SK-N-SH (cell line): ENCODE measurements at regions not wholly inside any gene's neighbourhood (a gene's known extent, or its start where the extent isn't known, plus 50 kb on each side); places are given as distances from the start of the nearest gene placed in this dataset.

Experiments
- CTCF ChIA-PET: fragments of 300-600, 350-600 bp; formaldehyde crosslinking; extraction: SDS; loops from one replicate; lab custom pipeline; 2021; lab: Yijun Ruan, JAX
- POLR2A ChIA-PET: fragments of 350-600 bp; sonication (Branson Sonifier 250); formaldehyde crosslinking; extraction: SDS; loops from one replicate; lab custom pipeline; 2020; ENCODE audit warnings: antibody characterized with exemption, inconsistent platforms; lab: Yijun Ruan, JAX
- DNase-seq: peaks from one replicate; pipeline ENCODE4 v3.0.0; 2012
- H2AFZ ChIP-seq: fragments of 200-600 bp; sonication (generic); 2 replicates; pipeline ENCODE4 v1.8.1; 2016; ENCODE audit warnings: antibody characterized with exemption, mild to moderate bottlenecking, low read depth
- H3F3A ChIP-seq: fragments of 200-600 bp; sonication (generic); replicated peaks from 2 replicates; pipeline ENCODE3; 2016; ENCODE audit warnings: antibody characterized with exemption, mild to moderate bottlenecking; ENCODE audit not compliant: insufficient read depth
- H3K27ac ChIP-seq, 2 experiments: fragments of 200-500 bp in 1 of 2; fragments of 200-600 bp in 1 of 2; sonication (Bioruptor generic) in 1 of 2; sonication (generic), shearing (Covaris generic) in 1 of 2; 2 replicates each; pipeline versions ENCODE4 v1.5.1 to v1.6.1; 2014 to 2016; ENCODE audit warnings: low read depth in 2 of 2, inconsistent platforms in 1 of 2, low read length in 1 of 2, mild to moderate bottlenecking in 1 of 2, mixed read lengths in 1 of 2
- H3K27me3 ChIP-seq: fragments of 200-600 bp; sonication (generic), shearing (Covaris generic); 2 replicates; pipeline ENCODE4 v1.6.1; 2016; ENCODE audit warnings: mixed run types; ENCODE audit not compliant: insufficient read depth
- H3K36me3 ChIP-seq, 2 experiments: fragments of 200-500 bp in 1 of 2; fragments of 200-600 bp in 1 of 2; sonication (Bioruptor generic) in 1 of 2; sonication (generic) in 1 of 2; replicated peaks in 1 of 2; 2 replicates each; pipeline versions ENCODE3 to v1.5.1; 2014 to 2016; ENCODE audit warnings: low read length in 1 of 2, mild to moderate bottlenecking in 1 of 2; ENCODE audit not compliant: insufficient read depth in 2 of 2, control insufficient read depth in 1 of 2
- H3K4me1 ChIP-seq, 2 experiments: fragments of 200-500 bp in 1 of 2; fragments of 200-600 bp in 1 of 2; sonication (Bioruptor generic) in 1 of 2; sonication (generic), shearing (Covaris generic) in 1 of 2; 2 replicates each; pipeline versions ENCODE4 v1.5.1 to v1.6.1; 2014 to 2016; ENCODE audit warnings: low read depth in 1 of 2, low read length in 1 of 2, mixed run types in 1 of 2; ENCODE audit not compliant: insufficient read depth in 2 of 2, control insufficient read depth in 1 of 2
- H3K4me2 ChIP-seq: fragments of 200-600 bp; sonication (generic), shearing (Covaris generic); 2 replicates; pipeline ENCODE4 v1.6.1; 2017; ENCODE audit warnings: mixed run types
- H3K4me3 ChIP-seq, 2 experiments: fragments of 200-500 bp in 1 of 2; fragments of 200-600 bp in 1 of 2; sonication (Bioruptor generic) in 1 of 2; sonication (generic), shearing (Covaris generic) in 1 of 2; 2 replicates each; pipeline versions ENCODE4 v1.5.1 to v1.8.1; 2014 to 2016; ENCODE audit warnings: low read depth in 2 of 2, inconsistent platforms in 1 of 2, low read length in 1 of 2, mild to moderate bottlenecking in 1 of 2, mixed read lengths in 1 of 2, moderate library complexity in 1 of 2
- H3K79me2 ChIP-seq: fragments of 200-600 bp; sonication (generic); 2 replicates; pipeline ENCODE4 v1.8.1; 2017; ENCODE audit warnings: mild to moderate bottlenecking; ENCODE audit not compliant: insufficient read depth
- H3K9ac ChIP-seq: fragments of 200-600 bp; sonication (generic); 2 replicates; pipeline ENCODE4 v1.6.1; 2017; ENCODE audit warnings: mixed run types
- H3K9me2 ChIP-seq: fragments of 200-600 bp; sonication (generic); 2 replicates; pipeline ENCODE4 v1.6.1; 2017; ENCODE audit warnings: mixed run types
- H3K9me3 ChIP-seq: fragments of 200-600 bp; sonication (generic); 2 replicates; pipeline ENCODE4 v1.6.1; 2017; ENCODE audit warnings: mixed run types, mild to moderate bottlenecking, moderate library complexity
- H4K20me1 ChIP-seq: fragments of 200-600 bp; sonication (generic); 2 replicates; pipeline ENCODE4 v1.6.1; 2017; ENCODE audit warnings: mild to moderate bottlenecking, mixed run types; ENCODE audit not compliant: insufficient read depth
- CTCF ChIP-seq: fragments of 200-600 bp; sonication (generic); IDR thresholded peaks from 2 replicates; pipeline ENCODE4 v1.6.1; 2017; ENCODE audit warnings: antibody characterized with exemption, mild to moderate bottlenecking, moderate library complexity
- GABPA ChIP-seq: IDR thresholded peaks from 2 replicates; pipeline ENCODE4 v1.4.0; 2012; ENCODE audit warnings: low read depth, mild to moderate bottlenecking
- JUND ChIP-seq: IDR thresholded peaks from 2 replicates; pipeline ENCODE4 v1.4.0; 2012
- MXI1 ChIP-seq: IDR thresholded peaks from 2 replicates; pipeline ENCODE4 v1.6.1; 2012; ENCODE audit warnings: mild to moderate bottlenecking, low read depth, low read length, improper control_type of control experiment
- POLR2AphosphoS5 ChIP-seq: IDR thresholded peaks from 2 replicates; pipeline ENCODE4 v1.6.1; 2012; ENCODE audit warnings: low read depth, low read length
- RCOR1 ChIP-seq: fragments of 150-350 bp; IDR thresholded peaks from 2 replicates; pipeline ENCODE4 v1.6.1; 2017; ENCODE audit warnings: antibody characterized with exemption, low read length
- SMC3 ChIP-seq: IDR thresholded peaks from 2 replicates; pipeline ENCODE4 v1.6.1; 2012; ENCODE audit warnings: low read depth, low read length, improper control_type of control experiment
- TCF12 ChIP-seq: IDR thresholded peaks from 2 replicates; pipeline ENCODE4 v1.4.0; 2012
- WGBS: methylation state at CpG from one replicate; pipeline ENCODE4 v1.1.6; 2017; ENCODE audit warnings: low lambda C conversion rate; 5-methylcytosine and 5-hydroxymethylcytosine counted together

- no peaks in the 10 kb centered on the region for H3K9me3 ChIP-seq
- TF ChIP-seq MXI1 (no peak), RCOR1 (no peak)
- TF ChIP-seq, all 33 proteins: peak for 0
- H3K4me2 ChIP-seq, result no peak overlapping the region
- H3K4me1 ChIP-seq, result no peaks in the 10 kb centered on the region
- H3K27ac ChIP-seq, result no peak overlapping the region
- WGBS, result no CpG with 5 or more reads among the region's 4 CpGs
- no peaks in the 10 kb centered on the region for H3F3A ChIP-seq
- no peaks in the 10 kb centered on the region for H3K9me2 ChIP-seq
- no peaks in the 10 kb centered on the region for H4K20me1 ChIP-seq
- no peaks in the 10 kb centered on the region for H3K27me3 ChIP-seq
- POLR2A ChIA-PET, result no interaction called here
- no peak overlapping the region for H3K9ac ChIP-seq
- no peak for DNase-seq
- H3K4me3 ChIP-seq, result no peak overlapping the region
- no peak overlapping the region for H2AFZ ChIP-seq
- H3K36me3 ChIP-seq, result no peaks in the 10 kb centered on the region
- CTCF ChIA-PET, result no interaction called here
- no peaks in the 10 kb centered on the region for H3K79me2 ChIP-seq
Observed at GRCh38 chr10:37712489-37713131, 144.8 kb downstream of the ZNF248 start.

DNA sequence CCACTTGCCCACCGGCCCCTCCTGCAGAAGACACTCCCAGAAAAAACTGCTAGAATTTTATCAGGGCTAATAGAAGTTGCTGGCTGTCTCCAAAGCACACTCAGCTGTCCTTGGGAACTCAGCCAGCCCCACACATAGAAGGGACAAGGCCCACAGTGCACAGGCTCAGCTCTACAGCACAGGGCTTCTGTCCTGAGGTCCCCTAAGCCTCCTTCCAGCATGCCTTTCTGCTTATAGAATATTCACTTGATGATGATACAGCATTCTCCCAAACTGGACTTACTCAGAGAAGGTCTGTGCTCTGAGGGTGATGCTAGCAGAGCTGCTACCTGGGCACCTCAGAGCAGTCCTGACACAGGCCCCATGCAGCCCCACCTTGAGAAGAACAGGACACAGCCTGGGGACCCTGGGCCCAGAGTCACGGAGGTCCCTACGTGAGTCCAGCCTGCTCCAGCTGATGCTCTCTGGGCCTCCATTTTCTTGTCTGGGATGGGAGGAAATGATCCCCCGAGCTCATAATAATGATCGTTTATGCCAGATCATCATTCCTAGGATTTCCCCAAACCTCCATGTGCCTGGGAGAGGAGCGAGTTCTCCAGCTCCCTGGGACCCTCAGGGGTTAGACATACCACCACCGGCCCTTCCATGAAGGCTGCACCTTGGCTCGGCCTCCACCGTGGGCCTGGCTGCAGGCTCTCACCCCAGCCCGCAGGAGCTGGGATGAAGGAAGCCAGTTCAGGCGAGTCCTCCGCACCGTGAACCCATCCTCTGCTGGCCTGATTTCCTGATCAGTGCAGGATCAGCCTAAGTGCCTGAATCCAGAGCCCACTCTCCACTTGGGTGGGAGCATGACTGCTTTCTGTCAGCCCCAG is 145.6 kb downstream of the ZNF248 start:
- TF ChIP-seq JUND (no peak), POLR2AphosphoS5 (no peak), CTCF (no peak), GABPA (no peak)
- Histone ChIP-seq H3K4me3 (no peak overlapping the region), H3K79me2 (no peaks in the 10 kb centered on the region), H3K4me1 (no peaks in the 10 kb centered on the region), H3K27ac (no peak overlapping the region), H3F3A (no peaks in the 10 kb centered on the region), H4K20me1 (no peaks in the 10 kb centered on the region), H3K9ac (no peak overlapping the region), H3K4me2 (no peak overlapping the region), H3K9me3 (no peaks in the 10 kb centered on the region), H3K9me2 (no peaks in the 10 kb centered on the region), H2AFZ (no peak overlapping the region), H3K36me3 (no peaks in the 10 kb centered on the region), H3K27me3 (no peaks in the 10 kb centered on the region)
- POLR2A ChIA-PET, result no interaction called here
- CTCF ChIA-PET, result no interaction called here
- WGBS, result 44% methylated on average over 6 of the region's 13 CpGs
- DNase-seq, result no peak

DNA sequence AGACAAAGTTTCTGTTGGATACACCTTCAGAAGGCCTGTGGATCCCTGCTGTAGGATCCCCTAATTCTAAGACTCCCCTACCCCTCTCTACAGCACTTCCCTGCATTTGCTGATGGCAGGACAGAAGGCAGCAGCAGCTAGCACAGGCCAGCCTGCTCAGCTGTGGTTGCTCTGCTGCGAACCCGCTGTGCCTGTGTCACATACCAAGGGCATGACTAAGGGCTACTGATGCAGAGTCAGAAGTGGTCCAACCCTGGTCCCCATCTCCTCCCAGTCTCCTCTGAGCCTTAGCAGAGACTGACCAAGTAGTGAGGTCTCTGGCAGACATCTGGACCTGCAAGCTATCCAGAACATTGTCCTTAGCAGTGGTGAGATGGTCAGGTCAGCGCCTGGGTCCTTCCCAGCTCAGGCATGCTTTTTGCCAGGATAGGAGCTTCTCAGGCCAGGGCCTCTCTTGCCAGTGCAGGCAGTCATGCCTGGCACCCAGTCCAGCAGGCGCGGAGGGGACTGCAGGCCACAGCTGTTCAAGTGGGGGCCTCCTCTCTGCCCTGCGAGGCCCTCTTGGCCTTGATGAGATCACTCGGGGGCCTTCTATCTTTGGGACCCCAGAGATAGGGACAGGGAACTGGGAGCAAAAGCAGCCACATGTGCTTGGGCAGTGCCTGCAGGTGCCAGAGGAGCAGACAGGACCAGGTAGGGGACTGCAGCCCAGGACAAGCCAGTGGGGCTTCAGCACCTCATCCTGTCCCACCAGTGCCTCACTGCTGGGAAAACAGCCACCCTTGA is 146.4 kb downstream of the ZNF248 start:
- H3K9me3 ChIP-seq, result no peaks in the 10 kb centered on the region
- H3K4me1 ChIP-seq, result no peaks in the 10 kb centered on the region
- ChIA-PET POLR2A (no interaction called here), CTCF (no interaction called here)
- H2AFZ ChIP-seq, result no peak overlapping the region
- no peak overlapping the region for H3K4me2 ChIP-seq
- WGBS, result 41% methylated on average over 5 of the region's 7 CpGs
- H3K9ac ChIP-seq, result no peak overlapping the region
- H3K9me2 ChIP-seq, result no peaks in the 10 kb centered on the region
- no peak overlapping the region for H3K4me3 ChIP-seq
- H3K27ac ChIP-seq, result no peak overlapping the region
- H3K27me3 ChIP-seq, result no peaks in the 10 kb centered on the region
- no peaks in the 10 kb centered on the region for H3K36me3 ChIP-seq
- H3K79me2 ChIP-seq, result no peaks in the 10 kb centered on the region
- DNase-seq, result no peak
- no peaks in the 10 kb centered on the region for H3F3A ChIP-seq
- TF ChIP-seq TCF12, result peak; percentile 25; the same call in 1 of the 2 replicates
- TF ChIP-seq SMC3, result no peak
- TF ChIP-seq, all 33 proteins: peak for 1
- H4K20me1 ChIP-seq, result no peaks in the 10 kb centered on the region
